GM12873 (cell line): ENCODE measurements at regions not wholly inside any gene's neighbourhood (a gene's known extent, or its start where the extent isn't known, plus 50 kb on each side); places are given as distances from the start of the nearest gene placed in this dataset.

Experiments
- TF ChIP-seq, protein P1 (sequence below): IDR thresholded peaks from 2 replicates; pipeline ENCODE4 v1.5.1; 2012; ENCODE audit warnings: low read depth, mild to moderate bottlenecking, moderate library complexity, low read length, control low read depth; ENCODE audit not compliant: insufficient read depth; ENCODE audit errors: missing control alignments

DNA sequence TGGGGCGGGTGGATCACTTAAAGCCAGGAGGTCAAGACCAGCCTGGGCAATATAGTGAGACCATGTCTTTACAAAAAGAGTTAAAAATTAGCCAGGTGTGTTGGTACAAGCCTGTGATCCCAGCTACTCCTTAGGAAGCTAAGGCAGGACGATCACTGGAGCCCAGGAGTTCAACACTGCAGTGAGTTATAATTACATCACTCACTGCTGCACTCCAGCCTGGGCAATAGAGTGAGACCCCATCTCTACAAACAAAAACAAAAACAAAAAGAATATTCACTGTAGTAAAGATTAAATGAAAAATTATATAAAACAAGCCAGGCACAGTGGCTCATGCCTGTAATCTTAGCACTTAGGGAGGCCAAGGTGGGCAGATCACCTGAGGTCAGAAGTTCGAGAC lies 1047.6 kb upstream of the AUTS2 start:
- TF ChIP-seq, protein P1, sequence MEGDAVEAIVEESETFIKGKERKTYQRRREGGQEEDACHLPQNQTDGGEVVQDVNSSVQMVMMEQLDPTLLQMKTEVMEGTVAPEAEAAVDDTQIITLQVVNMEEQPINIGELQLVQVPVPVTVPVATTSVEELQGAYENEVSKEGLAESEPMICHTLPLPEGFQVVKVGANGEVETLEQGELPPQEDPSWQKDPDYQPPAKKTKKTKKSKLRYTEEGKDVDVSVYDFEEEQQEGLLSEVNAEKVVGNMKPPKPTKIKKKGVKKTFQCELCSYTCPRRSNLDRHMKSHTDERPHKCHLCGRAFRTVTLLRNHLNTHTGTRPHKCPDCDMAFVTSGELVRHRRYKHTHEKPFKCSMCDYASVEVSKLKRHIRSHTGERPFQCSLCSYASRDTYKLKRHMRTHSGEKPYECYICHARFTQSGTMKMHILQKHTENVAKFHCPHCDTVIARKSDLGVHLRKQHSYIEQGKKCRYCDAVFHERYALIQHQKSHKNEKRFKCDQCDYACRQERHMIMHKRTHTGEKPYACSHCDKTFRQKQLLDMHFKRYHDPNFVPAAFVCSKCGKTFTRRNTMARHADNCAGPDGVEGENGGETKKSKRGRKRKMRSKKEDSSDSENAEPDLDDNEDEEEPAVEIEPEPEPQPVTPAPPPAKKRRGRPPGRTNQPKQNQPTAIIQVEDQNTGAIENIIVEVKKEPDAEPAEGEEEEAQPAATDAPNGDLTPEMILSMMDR, result no peak

DNA sequence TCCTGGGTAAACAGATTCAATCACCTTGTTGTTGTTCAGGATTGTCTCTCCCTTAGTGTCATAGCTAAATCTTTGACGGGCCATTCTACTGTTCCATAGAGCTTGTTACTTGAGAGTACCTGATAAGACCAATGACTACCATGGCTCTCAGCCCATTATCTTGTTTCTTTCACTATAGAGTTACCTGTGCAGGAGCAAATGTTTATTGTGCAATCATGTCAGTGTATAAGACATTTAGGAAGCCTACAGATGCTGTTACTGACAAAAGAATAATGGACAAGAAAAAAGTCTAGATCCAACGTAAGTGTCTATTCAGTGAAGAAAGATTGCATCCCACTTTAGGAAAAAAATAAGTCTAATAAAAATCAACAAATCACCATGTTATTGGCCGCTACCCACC lies 1041.7 kb upstream of the AUTS2 start:
- TF ChIP-seq, protein P1, result no peak

DNA sequence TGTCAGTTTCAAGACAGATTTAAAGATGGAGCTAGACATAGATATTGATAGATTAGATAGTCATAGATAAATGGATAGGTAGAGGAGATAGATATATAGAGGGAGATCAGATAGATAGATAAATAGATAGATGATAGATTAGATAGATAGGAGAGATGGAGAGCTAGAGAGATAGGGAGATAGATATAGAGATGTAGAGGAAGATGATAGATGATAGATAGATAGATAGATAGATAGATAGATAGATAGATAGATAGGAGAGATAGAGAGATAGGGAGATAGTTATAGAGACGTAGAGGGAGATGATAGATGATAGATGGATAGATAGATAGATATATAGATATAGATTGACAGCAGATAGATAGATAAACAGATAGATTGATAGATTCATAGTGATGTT lies 1038.8 kb upstream of the AUTS2 start:
- TF ChIP-seq, protein P1, result no peak

DNA sequence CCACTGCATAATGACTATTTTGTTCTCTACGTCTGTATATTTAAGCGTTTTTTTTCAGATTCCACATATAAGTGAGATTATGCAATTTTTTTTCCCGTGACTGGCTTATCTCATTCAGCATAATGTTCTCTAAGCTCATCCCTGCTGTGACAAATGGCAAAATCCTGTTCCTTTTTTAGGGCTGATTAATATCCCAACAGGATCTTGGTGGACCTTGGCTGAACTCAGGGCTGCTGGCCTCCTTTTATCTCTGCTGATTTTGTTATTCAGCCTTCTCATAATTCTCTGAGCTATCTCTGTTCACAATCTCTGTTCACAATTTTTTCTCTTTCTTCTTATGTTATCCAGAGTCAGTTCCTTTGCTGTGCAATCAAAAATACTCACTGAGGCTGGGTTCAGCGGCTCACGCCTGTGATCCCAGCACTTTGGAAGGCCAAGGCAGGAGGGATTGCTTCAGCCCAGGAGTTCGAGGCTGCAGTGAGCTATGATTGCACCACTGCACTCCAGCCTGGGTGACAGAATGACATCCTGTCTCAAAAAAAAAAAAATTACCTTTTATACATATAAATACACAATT lies 1035.9 kb upstream of the AUTS2 start:
- TF ChIP-seq, protein P1, result no peak

DNA sequence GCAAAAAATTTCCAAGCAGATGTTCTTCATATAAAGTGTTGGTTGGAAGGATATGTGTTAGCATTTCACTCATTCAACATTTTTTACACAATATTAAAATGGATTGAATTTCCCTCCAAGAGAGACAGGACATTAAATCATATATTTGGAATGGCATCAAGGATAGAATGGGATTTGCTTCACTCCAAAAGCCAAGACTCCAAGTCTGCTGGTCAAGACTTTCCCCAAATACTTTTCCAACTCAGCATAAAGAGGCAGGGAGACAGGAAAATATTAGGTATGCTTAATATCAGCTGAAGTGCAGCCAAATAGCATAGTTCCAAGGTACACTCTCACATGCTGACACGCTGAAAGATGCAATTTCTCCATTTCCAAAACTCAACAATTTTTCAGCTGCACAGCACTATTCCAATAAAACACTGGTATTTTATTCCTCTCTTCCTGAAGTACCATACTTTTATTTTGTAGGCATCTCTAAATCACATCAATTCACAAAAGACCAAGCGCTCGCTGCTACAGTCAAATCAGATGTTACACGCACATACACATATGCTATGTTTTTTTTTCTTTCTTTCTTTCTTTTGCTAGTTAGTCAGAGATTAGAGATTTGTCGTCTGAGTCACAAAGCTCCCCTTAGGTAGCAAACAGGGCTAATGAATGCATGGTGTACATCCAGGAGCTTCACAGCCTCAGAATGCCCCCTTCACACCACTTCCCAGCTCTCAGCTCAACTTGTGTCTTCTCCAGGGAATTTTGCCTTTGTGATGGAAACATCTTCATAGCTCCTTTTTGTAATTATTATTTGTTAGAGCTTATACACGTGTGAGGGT lies 1033.8 kb upstream of the AUTS2 start:
- TF ChIP-seq, protein P1, result no peak

DNA sequence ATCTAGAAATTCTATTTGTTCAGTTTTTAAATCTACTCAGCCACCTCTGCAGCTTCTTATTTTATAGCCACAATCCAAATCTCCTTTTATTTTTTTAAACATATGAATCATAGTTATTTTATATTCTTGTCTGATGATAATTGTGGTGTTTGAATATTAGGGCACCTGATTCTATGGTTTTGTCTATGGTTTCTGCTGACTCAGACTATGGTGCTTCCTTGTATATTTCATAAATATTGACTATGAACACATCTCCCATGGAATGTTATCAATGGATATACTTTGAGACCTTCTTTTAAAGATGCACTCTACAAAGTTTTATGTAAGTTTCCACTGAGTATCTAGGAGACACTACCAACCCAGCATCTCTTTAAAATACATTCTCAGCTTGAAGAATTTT lies 1027.0 kb upstream of the AUTS2 start:
- TF ChIP-seq, protein P1, result no peak

DNA sequence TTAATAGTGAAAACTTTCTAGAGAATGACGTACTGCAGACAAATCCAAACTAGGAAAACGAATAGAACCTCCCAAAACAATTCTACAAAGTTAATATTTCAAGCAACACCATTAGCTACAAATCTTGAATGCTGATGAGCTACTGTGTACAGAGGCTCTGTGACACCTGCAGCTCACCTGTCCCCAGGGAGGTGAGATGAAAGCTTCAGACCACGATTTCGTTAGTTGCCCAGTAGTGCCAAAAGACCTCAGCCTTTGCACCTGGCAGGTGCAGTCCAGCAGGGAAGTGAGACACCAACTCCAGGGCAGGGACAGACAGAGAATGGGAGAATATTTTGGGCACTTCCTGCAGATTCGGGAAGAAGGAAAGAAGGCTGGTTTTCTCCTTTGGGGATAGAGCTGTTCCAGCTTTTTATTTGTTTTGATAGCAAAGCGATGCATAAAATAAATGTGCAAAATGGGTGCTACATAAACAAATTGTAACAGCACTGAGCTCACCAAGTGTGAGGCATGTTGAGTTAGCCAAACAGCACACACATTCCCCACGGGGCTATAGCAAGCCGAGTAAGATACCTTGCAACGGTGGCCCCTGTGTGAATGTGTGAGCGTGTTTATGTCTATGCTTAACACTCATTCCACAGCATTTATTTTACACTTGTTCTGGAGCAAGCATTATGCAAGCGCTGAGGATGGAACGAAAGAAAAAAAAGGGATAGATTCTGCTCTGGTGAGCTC lies 1024.8 kb upstream of the AUTS2 start:
- TF ChIP-seq, protein P1, result no peak
